GM13976 (cell line): ENCODE measurements at regions not wholly inside any gene's neighbourhood (a gene's known extent, or its start where the extent isn't known, plus 50 kb on each side); places are given as distances from the start of the nearest gene placed in this dataset.

Experiments
- DNase-seq: peaks from one replicate; pipeline ENCODE4 v3.0.0; 2012; ENCODE audit warnings: low spot score
- in situ Hi-C: fragments of 300-500 bp; cut with MboI; formaldehyde crosslinking; loops from one replicate; pipeline ENCODE4 v1.12.0; 2022; ENCODE audit warnings: low sequenced_read_pairs, mixed read lengths, inconsistent platforms; ENCODE audit not compliant: unreplicated experiment
- TF ChIP-seq, protein P1 (sequence below): IDR thresholded peaks from 2 replicates; pipeline ENCODE4 v1.5.1; 2012; ENCODE audit warnings: borderline replicate concordance, mild to moderate bottlenecking; ENCODE audit not compliant: insufficient read depth; ENCODE audit errors: extremely low read depth, missing control alignments, control extremely low read depth

DNA sequence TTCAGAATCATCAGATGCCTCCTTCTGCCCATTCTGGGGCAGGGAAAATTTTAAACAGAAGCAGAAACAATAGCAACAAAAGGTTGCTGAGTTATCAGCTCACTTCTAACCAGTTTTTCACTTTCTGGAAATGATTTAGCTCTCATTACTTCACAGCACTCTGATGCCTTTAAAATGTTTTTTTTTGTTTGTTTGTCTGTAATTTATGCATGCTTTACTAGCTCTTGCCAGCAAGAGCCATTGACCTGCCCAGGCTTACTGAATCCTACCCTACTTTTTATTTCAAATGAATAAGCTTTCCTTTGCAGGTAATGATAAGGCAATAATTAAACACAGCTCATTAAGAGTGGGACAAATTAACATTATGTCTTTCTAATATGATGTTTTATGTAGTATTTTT, 466.1 kb upstream of the NOVA1 start:
- TF ChIP-seq, protein P1, sequence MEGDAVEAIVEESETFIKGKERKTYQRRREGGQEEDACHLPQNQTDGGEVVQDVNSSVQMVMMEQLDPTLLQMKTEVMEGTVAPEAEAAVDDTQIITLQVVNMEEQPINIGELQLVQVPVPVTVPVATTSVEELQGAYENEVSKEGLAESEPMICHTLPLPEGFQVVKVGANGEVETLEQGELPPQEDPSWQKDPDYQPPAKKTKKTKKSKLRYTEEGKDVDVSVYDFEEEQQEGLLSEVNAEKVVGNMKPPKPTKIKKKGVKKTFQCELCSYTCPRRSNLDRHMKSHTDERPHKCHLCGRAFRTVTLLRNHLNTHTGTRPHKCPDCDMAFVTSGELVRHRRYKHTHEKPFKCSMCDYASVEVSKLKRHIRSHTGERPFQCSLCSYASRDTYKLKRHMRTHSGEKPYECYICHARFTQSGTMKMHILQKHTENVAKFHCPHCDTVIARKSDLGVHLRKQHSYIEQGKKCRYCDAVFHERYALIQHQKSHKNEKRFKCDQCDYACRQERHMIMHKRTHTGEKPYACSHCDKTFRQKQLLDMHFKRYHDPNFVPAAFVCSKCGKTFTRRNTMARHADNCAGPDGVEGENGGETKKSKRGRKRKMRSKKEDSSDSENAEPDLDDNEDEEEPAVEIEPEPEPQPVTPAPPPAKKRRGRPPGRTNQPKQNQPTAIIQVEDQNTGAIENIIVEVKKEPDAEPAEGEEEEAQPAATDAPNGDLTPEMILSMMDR = no peak

DNA sequence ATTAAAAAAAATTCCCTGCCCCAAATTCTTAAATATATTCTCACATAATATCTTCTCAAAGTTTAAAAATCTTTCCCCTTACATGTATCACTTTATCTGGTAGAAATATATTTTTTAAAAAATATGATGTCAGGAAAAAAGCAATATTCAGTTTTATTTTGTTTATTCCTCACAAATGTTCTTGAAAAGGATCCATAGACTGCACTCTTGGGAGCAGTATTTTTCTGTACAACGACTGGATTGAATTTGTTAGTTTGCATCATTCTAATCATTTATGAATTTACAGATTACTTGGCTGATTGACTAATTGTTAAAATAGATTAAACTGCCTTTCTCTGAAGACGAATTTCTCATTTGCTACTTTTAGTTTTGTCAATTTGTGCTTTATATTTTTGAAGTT, 468.1 kb upstream of the NOVA1 start:
- TF ChIP-seq, protein P1 = no peak
- in situ Hi-C loops = no loop called here
- no peak for DNase-seq

More for the DNA sequence above, 466.1 kb upstream of the NOVA1 start:
- in situ Hi-C loops = no loop called here
- no peak for DNase-seq

DNA sequence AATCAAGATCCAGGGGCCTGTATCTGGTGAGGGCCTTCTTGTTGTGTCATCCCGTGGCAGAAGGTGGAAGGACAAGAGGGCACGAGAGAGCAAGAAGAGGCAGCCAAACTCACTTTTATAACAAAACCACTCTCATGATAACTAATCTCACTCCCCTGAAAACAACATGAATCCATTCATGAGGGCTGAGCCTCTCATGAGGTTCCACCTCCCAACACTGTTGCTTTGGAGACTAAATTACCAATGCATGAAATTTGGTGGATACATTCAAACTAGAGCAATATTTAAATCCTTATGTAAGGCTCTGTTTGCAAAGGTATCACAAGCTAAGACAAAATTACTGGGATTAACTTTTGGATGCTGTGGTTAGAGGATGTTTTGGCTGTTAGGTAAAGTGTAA, 470.1 kb upstream of the NOVA1 start:
- DNase-seq = no peak
- in situ Hi-C loops = no loop called here
- TF ChIP-seq, protein P1 = no peak

DNA sequence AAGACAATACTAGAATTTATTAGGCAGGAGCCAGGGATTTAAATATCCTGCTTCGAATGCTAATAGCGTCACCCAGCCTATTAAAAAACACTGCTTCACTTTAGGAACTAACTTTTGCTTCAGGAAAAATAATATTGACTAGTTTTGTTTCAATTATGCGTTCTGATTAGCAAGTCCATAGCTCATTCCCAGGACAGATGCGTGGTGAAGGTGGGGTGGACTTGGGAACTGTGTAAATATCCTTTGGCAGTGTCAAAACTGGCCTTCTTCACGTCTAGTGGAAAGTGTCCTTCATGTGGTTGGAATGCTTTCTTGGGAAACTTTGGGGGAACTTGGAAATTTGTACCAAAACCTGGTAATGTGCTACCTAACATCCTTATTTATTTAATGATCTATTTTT, 474.8 kb upstream of the NOVA1 start:
- TF ChIP-seq, protein P1 = no peak
- no peak for DNase-seq
- in situ Hi-C loops = no loop called here

DNA sequence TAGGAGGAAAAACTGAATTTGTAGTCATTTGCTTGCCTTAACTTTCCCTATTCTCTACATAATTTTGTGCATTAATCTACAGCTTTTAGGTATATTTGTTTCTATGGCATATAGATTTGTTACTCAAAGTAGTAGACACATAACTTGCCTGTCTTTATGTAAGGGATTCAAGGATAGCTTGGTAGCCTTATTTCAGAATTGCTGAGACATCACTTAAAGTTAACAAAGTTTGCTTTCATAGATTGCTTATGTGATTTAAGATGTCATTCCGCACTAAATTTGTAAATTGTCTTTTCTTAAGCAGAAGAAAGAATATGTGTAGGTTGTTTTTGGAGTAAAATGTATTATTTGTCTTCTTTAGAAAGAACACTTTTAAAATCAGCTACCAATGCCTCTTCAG, 477.7 kb upstream of the NOVA1 start:
- TF ChIP-seq, protein P1 = no peak
- no peak for DNase-seq
- in situ Hi-C loops = no loop called here

DNA sequence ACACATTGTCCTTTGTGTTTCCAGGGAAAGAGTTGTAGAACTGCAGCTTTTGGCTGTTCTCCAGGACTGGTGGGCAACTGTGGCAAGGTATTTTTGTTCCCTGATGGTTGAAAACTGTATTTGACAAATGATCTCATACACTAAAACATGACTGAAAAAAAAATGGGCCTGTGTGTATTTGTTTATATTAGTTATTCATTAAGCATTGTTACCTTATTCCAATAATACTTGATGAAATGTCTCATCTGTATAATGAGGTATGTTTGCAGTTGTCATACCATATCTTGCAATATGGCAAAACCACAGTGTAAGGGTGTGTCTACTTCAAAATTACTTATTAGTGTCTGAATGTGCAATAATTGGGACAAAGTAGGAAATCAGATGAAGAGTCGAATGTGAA, 479.4 kb upstream of the NOVA1 start:
- in situ Hi-C loops = no loop called here
- TF ChIP-seq, protein P1 = no peak
- DNase-seq = no peak

DNA sequence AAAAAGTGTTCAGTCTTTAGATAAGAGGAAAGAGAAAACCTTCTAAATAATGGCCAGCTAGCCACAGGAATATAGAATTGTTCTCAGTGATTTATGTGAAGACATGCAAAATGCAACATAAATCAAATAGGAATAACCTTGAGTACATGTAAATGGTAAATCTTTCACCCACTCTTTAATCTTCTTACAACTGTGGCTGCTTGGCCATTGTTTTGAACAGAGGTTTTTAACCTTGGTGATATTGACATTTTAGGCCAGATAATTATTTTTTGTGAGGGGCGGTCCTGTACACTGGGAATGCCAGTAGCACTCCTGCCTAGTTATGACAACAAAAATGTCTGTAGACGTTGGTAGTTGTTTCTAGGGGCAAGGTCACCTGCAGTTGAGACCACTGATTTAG, 479.9 kb upstream of the NOVA1 start:
- in situ Hi-C loops = no loop called here
- DNase-seq = no peak
- TF ChIP-seq, protein P1 = no peak
